Panc1 (cell line): ENCODE measurements at regions not wholly inside any gene's neighbourhood (a gene's known extent, or its start where the extent isn't known, plus 50 kb on each side); places are given as distances from the start of the nearest gene placed in this dataset.

ENCODE experiments used
- ATAC-seq: fragments of 200-7000 bp; cut with Tn5 transposase; 2 replicates; pipeline ENCODE4 v1.9.1; 2020; ENCODE audit warnings: mild to moderate bottlenecking, moderate library complexity
- BruUV-seq: library from RNA; stranded (reverse); fragments of 400-500 nt; replicated peaks from 2 replicates; lab custom pipeline; 2021; lab: Mats Ljungman, UMichigan
- CTCF ChIA-PET: fragments of 300-600 bp; sonication (Branson Sonifier 250); formaldehyde crosslinking; loops from one replicate; lab custom pipeline; 2022; ENCODE audit warnings: antibody characterized with exemption; lab: Charles Lee
- POLR2A ChIA-PET: fragments of 300-600 bp; sonication (Branson Sonifier 250); formaldehyde crosslinking; loops from one replicate; lab custom pipeline; 2022; ENCODE audit warnings: antibody characterized with exemption; lab: Charles Lee
- DNase-seq: peaks from one replicate; pipeline ENCODE4 v3.0.0-alpha.2; 2010; ENCODE audit warnings: low read depth, low spot score
- H3K27ac ChIP-seq: 2 replicates; pipeline ENCODE4 v1.5.1; 2011; ENCODE audit warnings: mild to moderate bottlenecking, low read length, inconsistent platforms
- H3K27me3 ChIP-seq: fragments of 200-500 bp; sonication (Bioruptor generic); 2 replicates; pipeline ENCODE4 v1.6.0; 2014; ENCODE audit warnings: low read length, inconsistent platforms; ENCODE audit not compliant: control insufficient read depth, insufficient read depth
- H3K36me3 ChIP-seq: fragments of 200-500 bp; sonication (Bioruptor generic); 2 replicates; pipeline ENCODE4 v1.5.1; 2014; ENCODE audit warnings: inconsistent platforms, mild to moderate bottlenecking, low read length, moderate library complexity; ENCODE audit not compliant: control insufficient read depth, insufficient read depth
- H3K4me1 ChIP-seq: 2 replicates; pipeline ENCODE4 v1.5.1; 2011; ENCODE audit warnings: inconsistent platforms, mild to moderate bottlenecking, low read length, moderate library complexity; ENCODE audit not compliant: control insufficient read depth, insufficient read depth
- H3K4me3 ChIP-seq, 2 experiments: 2 replicates each; pipeline ENCODE4 v1.5.1; 2011 to 2012; ENCODE audit warnings: low read depth in 2 of 2, low read length in 2 of 2, mild to moderate bottlenecking in 2 of 2, inconsistent platforms in 1 of 2, moderate library complexity in 1 of 2
- H3K9me3 ChIP-seq: fragments of 200-500 bp; sonication (Bioruptor generic); 2 replicates; pipeline ENCODE4 v1.5.1; 2014; ENCODE audit warnings: low read depth, mild to moderate bottlenecking, inconsistent platforms, low read length, moderate library complexity; ENCODE audit not compliant: control insufficient read depth, insufficient read depth
- POLR2AphosphoS5 ChIP-seq: IDR thresholded peaks from 2 replicates; pipeline ENCODE4 v1.6.1; 2012; ENCODE audit warnings: mild to moderate bottlenecking, low read depth, low read length, moderate library complexity
- SIN3A ChIP-seq: IDR thresholded peaks from 2 replicates; pipeline ENCODE4 v1.6.1; 2012; ENCODE audit warnings: low read depth, mild to moderate bottlenecking, low read length, moderate library complexity, borderline replicate concordance; ENCODE audit not compliant: insufficient read depth
- TCF7L2 ChIP-seq: IDR thresholded peaks from 2 replicates; pipeline ENCODE4 v1.6.1; 2011; ENCODE audit warnings: mild to moderate bottlenecking, low read depth, low read length, inconsistent platforms
- in situ Hi-C: cut with HindIII; loops from 2 replicates; pipeline ENCODE4 v1.10.0; 2016; ENCODE audit warnings: low sequenced_read_pairs, low pct_unique_long_range_greater_than_20kb
- intact Hi-C: fragments of 100-400 bp; cut with micrococcal nuclease; formaldehyde crosslinking; loops from one replicate; pipeline ENCODE4 v1.10.0; 2022; ENCODE audit not compliant: unreplicated experiment
- TF ChIP-seq, protein P1 (sequence below), 2 experiments: IDR thresholded peaks; 2 replicates each; pipeline ENCODE4 v1.6.1; 2011 to 2012; ENCODE audit warnings: low read depth in 2 of 2, control low read depth in 1 of 2, low read length in 1 of 2, mild to moderate bottlenecking in 1 of 2, moderate library complexity in 1 of 2; ENCODE audit not compliant: insufficient read depth in 1 of 2
- TF ChIP-seq, protein P2 (sequence below): fragments of 450-650 bp; IDR thresholded peaks from 2 replicates; pipeline ENCODE4 v1.5.1; 2017; ENCODE audit warnings: mild to moderate bottlenecking

DNA sequence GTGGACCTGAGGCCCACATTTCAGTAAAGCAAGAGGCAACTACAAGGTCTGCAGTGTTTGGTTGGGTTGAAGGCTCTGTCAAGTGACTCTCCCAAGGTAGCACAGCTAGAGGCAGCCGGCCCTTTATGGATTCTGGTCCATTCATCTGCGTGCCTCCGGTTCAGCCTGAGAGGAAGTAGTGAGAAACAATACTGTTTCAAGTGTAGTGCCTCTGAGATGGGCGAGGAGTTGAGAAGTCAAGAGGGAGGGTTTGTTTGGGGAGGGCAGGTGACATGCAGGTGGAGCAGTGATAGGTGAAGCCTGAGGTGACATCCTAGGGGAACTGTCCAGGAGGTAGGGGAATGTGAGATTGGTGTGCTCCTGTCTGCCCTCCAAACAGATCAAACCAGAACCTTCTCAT lies 933.5 kb downstream of the VRK1 start:
- Histone ChIP-seq H3K4me3 (no peak overlapping the region), H3K27ac (no peak overlapping the region), H3K4me1 (no peaks in the 10 kb centered on the region), H3K9me3 (no peaks in the 10 kb centered on the region), H3K27me3 (no peaks in the 10 kb centered on the region), H3K36me3 (no peaks in the 10 kb centered on the region)
- DNase-seq (no peak), ATAC-seq (no peak)
- no peak for TF ChIP-seq SIN3A
- no peak for TF ChIP-seq TCF7L2
- TF ChIP-seq, protein P1, sequence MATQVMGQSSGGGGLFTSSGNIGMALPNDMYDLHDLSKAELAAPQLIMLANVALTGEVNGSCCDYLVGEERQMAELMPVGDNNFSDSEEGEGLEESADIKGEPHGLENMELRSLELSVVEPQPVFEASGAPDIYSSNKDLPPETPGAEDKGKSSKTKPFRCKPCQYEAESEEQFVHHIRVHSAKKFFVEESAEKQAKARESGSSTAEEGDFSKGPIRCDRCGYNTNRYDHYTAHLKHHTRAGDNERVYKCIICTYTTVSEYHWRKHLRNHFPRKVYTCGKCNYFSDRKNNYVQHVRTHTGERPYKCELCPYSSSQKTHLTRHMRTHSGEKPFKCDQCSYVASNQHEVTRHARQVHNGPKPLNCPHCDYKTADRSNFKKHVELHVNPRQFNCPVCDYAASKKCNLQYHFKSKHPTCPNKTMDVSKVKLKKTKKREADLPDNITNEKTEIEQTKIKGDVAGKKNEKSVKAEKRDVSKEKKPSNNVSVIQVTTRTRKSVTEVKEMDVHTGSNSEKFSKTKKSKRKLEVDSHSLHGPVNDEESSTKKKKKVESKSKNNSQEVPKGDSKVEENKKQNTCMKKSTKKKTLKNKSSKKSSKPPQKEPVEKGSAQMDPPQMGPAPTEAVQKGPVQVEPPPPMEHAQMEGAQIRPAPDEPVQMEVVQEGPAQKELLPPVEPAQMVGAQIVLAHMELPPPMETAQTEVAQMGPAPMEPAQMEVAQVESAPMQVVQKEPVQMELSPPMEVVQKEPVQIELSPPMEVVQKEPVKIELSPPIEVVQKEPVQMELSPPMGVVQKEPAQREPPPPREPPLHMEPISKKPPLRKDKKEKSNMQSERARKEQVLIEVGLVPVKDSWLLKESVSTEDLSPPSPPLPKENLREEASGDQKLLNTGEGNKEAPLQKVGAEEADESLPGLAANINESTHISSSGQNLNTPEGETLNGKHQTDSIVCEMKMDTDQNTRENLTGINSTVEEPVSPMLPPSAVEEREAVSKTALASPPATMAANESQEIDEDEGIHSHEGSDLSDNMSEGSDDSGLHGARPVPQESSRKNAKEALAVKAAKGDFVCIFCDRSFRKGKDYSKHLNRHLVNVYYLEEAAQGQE (IDR thresholded peaks at IDR 0.05; ENCODE audit: insufficient read depth in 1 of 2, low read depth in 2 of 2, low read length in 1 of 2): no peak
- TF ChIP-seq POLR2AphosphoS5: no peak
- TF ChIP-seq, protein P2, sequence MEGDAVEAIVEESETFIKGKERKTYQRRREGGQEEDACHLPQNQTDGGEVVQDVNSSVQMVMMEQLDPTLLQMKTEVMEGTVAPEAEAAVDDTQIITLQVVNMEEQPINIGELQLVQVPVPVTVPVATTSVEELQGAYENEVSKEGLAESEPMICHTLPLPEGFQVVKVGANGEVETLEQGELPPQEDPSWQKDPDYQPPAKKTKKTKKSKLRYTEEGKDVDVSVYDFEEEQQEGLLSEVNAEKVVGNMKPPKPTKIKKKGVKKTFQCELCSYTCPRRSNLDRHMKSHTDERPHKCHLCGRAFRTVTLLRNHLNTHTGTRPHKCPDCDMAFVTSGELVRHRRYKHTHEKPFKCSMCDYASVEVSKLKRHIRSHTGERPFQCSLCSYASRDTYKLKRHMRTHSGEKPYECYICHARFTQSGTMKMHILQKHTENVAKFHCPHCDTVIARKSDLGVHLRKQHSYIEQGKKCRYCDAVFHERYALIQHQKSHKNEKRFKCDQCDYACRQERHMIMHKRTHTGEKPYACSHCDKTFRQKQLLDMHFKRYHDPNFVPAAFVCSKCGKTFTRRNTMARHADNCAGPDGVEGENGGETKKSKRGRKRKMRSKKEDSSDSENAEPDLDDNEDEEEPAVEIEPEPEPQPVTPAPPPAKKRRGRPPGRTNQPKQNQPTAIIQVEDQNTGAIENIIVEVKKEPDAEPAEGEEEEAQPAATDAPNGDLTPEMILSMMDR: no peak
- intact Hi-C loops (no loop called here), in situ Hi-C loops (no loop called here)
- ChIA-PET CTCF (no interaction called here), POLR2A (interaction anchor here (0.5 kb wide), 1 partner anchor 1125 kb away, joined by 5 read pairs; no protein-coding TSS in a partner anchor)
- no TSS peak for BruUV-seq

DNA sequence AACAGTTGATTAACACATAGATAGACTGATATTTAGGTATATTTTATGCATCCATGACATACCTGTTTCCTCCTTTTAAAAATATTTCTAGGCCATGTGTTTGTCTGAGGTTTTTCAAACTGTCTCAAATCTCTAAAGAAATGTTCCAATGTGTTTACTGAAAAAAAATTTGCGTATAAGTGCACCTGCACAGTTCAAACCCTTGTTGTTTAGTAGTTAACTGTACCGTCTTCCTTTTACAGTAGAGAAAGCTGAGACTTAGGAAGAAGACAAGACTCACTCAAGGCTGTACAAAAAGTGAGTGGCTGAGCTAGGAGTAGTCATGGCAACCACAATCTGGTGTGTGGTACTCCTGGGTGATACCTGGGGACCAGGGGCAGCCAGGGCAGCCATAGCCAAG lies 934.6 kb downstream of the VRK1 start:
- no TSS peak for BruUV-seq

More for the DNA sequence above, 934.6 kb downstream of the VRK1 start:
- in situ Hi-C loops (no loop called here), intact Hi-C loops (no loop called here)
- no peaks in the 10 kb centered on the region for H3K9me3 ChIP-seq
- no peaks in the 10 kb centered on the region for H3K36me3 ChIP-seq
- ChIA-PET CTCF (no interaction called here), POLR2A (no interaction called here)
- no peak overlapping the region for H3K27ac ChIP-seq
- DNase-seq (no peak), ATAC-seq (no peak)
- no peaks in the 10 kb centered on the region for H3K27me3 ChIP-seq
- H3K4me1 ChIP-seq: no peaks in the 10 kb centered on the region
- no peak overlapping the region for H3K4me3 ChIP-seq
- TF ChIP-seq SIN3A (no peak), POLR2AphosphoS5 (no peak), TCF7L2 (no peak)
- TF ChIP-seq, protein P2: no peak
- TF ChIP-seq, protein P1 (IDR thresholded peaks at IDR 0.05; ENCODE audit: insufficient read depth in 1 of 2, low read depth in 2 of 2, low read length in 1 of 2): no peak
